Endometrium (tissue), 2 donors: ENCODE measurements at regions not wholly inside any gene's neighbourhood (a gene's known extent, or its start where the extent isn't known, plus 50 kb on each side); places are given as distances from the start of the nearest gene placed in this dataset.

Experiments
- FAIRE-seq: peaks from 2 replicates; lab custom pipeline; 2012; peaks lifted over from hg19 to GRCh38; lab: Jason Lieb, UNC
- donor health status: control.
- donor health status: control.

DNA sequence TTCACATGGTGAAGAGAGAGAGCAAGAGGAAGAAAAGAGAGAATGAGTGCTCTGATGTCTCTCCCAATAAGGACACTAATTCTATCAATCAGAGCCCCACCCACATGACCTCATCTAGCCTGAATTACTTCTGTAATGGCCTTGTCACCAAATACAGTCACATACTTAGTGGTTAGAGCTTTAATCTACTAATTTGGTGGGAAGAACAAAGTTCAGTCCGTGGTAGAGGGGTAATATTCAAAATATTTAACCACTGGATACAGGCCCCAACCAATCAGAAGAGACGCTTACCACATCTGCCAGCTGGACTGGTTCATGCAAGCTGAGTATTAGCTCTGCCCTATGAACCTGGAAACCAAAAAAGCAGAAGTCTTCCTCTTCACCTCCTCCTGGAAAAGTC lies 336.3 kb upstream of the NFE2L3 start:
- no peak for FAIRE-seq

DNA sequence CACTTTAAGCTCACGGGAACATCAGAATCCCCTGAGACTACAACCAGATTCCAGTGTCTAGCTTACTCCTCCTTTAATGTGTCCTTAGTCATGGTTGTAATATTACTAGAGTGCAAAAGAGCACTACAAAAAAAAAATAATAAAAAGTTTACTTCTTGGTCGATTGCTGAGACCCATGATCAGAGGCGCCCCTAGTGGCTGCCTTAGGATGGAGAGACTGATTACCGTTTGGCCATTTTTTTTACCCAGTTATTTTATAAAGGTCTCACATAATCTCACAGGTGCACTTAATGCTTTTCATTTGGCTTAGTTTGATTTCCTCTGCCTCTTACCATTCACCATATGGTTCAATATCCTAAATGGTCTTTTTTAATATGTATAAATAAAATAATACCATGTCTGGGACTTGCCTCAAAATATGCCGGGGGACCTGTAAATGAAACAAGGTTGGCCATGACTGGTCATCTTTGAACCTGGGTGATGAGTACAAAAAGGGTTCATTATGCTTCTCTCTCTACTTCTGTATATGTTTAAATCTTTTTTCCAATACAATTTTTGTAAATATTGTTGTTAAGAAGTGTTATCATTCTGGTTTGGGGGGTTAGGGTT lies 331.5 kb upstream of the NFE2L3 start:
- no peak for FAIRE-seq

DNA sequence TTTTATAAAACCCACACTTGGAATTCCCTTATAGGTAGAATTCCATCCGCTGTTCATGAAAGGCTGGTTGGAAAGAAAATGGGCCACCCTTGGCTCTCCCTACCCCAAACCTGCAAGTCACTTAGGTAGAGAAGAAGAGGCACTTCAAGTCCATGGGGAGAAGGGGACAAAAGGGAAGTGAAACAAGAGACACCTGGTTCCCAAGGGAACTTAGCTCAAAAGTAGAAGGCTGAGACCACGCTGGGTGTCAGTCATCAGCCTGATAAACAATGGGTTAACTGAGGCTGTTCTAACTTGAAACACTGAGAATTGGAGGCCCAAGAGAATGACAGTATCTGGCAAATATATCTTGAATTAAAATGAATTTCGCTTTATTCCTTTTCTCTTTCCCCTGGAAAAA lies 330.8 kb upstream of the NFE2L3 start:
- no peak for FAIRE-seq

DNA sequence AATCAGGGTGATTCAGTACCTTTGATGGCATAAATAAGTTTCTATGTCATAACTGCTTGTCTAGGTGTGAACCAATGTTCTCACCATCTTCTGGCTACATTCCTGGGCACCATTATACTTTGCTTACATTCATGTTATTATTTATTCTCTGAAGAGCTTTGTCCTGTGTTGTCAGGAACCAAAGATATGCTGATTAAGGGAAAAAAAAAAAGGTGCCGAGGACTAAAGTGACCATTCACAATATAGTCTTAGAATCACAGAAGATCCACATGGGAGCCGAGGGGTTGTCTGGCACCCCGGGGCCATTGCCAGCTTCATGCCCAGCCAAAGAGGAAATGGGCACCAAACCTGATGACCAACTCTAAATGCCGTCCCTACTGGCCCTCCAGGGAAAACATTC lies 329.2 kb upstream of the NFE2L3 start:
- FAIRE-seq: no peak

DNA sequence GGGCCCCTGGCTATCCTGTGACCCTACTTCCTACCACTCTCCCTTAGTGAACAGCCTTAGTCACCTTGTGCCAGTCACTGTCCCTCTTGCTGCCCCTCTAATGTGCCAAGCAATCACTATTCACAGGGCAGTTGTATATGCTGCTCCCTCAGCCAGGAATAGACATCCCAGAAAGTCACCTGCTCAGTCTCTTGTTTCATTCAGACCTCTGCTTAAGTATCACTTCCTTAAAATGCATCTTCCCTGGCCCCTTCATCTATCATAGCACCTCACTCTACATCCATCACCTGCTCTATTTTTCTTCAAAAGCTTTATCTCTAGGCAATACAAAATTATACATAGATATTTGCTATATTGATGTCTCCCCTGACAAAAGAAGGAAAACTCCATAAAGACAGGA lies 328.4 kb upstream of the NFE2L3 start:
- no peak for FAIRE-seq

DNA sequence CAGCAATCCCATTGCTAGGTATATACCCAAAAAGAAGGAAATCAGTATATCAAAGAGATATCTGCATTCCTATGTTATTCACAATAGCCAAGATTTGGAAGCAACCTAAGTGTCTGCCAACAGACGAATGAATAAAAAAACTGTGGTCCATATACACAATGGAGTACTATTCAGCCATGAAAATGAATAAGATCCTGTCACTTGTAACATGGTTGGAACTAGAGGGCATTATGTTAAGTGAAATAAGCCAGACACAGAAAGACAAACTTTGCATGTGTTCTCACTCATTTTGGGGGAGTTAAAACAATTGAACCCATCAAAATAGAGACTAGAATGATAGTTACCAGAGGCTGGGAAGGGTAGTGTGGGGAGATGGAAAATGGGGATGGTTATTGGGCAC lies 323.5 kb upstream of the NFE2L3 start:
- FAIRE-seq: no peak

DNA sequence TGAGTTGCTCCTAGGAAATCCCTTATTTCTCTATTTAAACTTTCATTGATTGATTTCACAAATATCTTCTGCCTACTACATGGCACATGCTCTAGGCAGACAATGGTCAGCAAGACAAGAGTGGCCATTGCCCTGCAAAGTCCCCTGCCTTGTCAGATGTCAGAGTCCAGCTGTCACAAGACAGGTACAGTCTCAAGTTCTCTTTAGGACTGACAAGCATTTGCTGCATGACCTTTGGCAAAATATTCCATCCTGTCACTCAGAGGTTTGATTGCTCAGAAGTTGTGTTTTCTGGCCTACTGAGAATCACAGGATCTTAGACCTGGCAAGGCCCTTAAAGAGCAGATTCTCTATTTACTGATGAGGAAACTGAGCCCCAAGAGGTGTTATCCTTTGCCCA lies 322.3 kb upstream of the NFE2L3 start:
- no peak for FAIRE-seq

DNA sequence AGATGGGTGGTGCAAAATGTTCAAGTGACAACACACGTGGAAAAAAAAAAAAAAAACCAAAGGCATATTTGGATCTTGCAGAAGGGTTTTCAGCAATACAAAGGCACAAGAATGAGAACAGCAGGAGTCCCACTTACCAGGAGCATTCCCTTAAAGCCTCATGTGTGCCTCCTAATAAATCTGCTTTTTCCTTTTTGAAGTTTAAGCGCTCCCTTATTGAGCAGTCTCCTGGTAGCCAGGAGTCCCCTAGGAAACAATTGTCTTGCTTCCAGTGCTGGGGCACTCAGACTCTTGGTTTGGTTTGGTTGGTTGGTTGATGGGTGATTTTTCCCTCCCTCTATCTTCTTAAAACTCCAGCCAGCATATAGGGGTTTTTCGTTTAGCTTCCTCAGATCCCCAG lies 321.8 kb upstream of the NFE2L3 start:
- no peak for FAIRE-seq

DNA sequence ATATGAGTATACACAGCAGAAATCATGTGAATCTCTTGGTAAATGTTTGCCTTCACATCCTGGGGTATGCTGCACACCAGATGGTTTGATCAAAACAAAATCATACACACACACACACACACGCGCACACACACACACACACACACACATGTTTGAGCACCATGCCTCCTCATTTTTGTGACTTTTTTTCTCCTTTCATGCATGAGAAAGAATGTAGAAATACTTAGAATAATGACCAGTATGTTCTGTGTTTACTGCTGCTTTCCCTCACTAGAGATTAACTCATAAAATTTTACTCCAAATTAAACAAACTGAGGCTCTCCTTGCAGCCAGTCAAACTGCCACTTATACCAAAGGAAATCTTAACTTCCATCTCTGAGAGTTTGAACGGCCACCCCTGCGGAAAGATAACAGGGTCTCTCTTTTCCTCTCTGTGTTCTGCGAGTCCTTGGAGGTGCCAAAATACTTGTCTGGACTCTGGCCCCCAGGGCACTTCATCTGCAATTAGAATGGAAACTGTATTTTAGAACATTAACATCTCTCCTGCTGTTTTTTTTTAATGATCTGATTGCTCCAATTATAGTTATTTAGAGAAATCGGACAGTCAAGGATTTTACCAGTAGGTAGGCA lies 320.8 kb upstream of the NFE2L3 start:
- peak; percentile 95 for FAIRE-seq

DNA sequence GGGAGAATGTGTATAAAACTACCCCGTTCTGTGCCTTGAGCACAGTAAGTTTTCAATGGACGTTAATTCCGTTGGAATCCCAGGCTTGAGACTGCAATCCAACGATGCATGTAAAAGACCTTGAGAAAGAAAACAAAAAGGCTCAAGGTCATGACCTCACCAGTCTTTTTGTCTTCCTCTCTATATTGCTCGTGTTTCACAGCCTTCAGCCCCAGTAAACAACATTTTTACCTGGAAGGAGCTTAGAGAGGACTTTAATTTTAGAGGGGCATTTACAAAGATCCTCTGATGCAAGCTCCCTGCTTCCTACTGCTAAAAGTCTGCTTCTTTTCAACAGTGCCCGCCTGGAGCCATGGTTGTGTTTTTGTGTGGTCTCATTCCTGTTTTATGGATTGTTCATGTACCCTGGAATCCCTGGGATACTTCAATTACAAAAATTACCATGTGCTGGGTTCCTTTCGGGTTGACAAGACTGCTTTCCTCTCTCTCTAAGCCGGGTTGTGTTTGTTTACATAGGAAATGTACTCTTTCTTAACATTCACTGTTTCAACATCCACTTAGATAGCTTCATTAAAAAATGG lies 320.1 kb upstream of the NFE2L3 start:
- FAIRE-seq: peak; percentile 60

DNA sequence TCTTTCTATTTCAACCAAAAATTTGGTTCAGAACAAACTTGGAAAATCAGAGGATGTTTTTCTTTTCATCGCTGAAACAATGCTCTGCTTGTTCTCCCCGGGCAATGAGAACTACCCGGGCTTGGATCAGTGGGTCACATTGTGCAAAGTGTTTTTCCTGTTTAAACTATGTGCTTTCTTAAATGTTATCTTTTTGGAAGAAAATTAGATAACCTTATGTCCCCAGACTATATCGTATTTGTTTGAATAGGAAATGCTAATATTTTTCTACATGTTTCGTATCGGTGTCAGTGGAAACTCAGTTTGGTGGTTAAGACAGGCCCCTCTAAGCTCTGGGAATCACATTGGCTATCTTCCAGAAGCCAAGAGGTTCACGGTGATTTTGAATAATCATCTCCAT lies 319.5 kb upstream of the NFE2L3 start:
- no peak for FAIRE-seq

DNA sequence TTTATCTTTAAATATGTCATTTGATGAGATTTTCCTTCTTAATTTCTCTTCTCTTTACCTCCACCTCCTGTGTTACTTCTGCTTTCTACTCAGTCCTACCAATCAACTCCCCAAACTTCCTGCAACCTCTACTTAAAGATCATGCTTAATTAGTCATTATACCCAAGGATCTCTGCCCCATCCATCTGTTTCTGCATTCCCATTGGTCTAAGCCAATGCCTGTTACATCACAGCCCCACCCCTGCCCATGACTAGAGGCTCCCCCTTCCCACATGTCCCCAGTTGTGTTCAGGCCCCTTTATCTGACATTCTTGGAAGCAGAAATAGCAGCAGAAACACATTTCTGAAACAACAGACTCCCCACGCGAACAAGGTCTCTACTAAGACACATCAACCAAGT lies 319.1 kb upstream of the NFE2L3 start:
- FAIRE-seq: no peak

DNA sequence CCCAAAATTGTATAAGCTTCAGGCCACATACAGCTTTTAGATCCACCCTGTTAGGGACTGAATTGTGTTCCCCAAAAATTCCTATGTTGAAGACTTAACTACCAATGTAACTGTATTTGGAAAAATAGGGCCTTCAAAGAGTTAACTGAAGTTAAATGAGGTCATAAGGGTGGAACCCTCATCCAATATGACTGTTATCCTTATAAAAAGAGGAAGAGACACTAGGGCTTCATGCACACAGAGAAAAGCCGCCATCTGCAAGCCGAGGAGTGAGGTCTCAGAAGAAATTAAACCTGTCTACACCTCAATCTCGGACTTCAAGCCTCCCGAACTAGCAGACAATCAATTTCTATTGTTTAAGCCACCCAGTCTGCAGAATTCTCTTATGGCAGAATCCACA lies 317.9 kb upstream of the NFE2L3 start:
- no peak for FAIRE-seq

DNA sequence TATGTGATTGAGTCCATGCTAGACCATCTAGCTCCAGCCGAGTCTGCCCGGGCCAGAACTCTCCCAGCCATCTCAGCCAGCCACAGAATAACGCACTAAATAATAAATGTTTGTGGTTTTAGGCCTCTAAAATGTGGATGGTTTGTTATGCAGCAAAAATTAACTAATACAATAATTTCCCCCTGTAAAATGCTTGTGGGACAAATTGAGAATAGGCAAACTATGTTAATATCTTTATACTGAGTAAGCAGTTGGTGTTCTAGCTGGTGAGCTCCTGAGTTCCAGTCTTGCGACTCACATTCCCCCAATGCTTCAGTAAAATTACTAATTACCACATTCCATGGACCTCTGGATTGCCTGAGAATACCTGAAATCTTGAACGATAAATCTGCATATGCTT lies 316.8 kb upstream of the NFE2L3 start:
- no peak for FAIRE-seq

DNA sequence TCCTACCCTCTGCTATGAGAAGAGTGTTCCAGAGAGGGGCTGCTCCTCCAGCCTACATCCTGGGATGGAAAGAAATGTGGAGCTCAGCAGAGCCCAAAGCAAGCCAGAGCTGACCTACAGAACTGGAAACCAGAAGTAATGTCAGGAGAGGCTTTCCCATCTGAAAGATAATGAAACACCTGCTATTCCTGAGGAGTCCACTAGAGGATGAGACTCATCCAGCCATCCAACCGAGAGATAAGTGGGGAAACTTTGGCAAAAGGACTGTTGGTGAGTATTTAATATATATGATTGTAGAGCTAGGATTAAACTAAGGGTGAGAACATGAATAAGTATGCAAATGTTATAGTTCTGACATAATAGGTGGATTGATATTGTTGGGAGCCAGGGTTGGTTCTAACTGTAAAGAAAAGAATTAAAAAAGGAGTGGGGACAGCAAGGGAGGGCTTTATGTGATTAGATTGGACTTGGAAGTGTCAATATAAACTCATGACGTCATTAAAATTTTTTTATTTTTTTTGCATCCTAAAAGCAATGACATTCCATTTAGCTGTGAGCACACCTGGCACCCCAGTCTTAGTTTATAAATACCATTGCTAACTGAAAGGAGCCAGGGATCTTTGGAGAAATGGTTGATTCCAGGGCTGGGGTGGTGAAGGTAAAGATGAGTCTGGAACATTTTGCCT lies 312.8 kb upstream of the NFE2L3 start:
- FAIRE-seq: no peak

DNA sequence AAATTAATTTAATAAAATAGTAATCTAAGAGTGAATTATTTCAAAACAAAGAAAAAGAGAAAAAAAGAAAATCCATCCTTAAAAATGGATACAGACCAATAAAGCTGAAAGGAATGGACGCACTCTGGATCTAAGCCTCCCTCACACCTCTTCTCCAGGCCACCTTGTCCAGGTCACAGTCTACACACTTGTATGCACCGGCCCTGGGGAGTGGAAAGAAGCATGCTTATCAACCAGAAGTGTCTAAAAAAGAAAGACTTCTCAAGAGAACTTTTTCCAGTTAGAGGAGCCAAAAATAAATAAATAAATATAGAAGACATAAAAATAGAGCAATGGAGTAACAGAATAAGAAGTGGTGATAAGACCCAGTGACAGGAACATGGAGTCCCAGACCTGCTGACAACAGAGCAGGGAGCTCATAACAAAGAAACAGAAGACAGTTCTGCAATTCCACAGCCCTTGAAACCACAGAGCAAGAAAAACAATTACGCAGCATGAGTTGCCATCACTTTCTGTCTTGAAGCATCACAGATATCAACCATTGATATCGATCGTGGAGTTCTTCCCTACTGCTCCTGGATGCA lies 311.7 kb upstream of the NFE2L3 start:
- no peak for FAIRE-seq

DNA sequence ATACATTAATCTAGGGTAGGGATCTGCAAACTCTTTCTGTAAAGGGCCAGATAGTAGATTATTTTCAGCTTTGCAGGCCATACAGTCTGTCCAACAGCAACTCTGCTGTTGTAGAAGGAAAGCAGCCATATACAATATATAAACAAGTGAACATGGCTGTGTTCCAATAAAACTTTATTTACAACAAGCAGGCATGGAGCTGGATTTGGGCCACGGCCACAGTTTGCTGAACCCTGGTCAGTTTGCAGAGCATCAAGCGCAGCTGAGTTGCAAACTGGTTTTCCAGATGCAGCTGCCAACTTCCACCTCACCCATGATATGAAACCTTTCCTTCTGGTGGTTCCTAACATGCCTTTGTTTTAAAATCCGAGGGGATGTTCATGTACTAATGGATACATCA lies 310.4 kb upstream of the NFE2L3 start:
- no peak for FAIRE-seq

DNA sequence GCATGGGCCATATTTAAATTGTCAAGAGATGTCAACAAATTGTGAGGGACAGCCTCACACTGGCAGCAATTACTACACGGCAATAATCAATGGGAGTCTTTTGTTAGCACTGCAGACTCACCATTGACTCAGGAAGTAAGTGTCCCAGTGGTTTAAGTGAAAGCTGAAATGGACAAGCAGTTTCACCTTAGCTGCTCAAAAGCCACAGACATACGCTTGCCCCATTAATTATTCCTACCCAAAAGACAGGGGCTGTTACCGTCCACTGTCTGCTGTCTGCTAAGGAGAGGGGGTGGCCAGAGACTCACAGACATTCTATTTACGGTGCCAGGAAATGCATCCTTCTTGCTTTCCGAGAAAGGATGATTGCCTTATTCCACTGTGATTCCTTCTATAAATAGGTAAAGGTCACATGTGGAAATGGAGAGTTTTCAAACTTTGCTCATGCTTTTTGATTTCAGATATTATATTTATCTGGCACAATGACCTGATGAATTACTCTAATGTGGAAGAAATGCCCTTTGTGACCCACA lies 309.7 kb upstream of the NFE2L3 start:
- FAIRE-seq: no peak

DNA sequence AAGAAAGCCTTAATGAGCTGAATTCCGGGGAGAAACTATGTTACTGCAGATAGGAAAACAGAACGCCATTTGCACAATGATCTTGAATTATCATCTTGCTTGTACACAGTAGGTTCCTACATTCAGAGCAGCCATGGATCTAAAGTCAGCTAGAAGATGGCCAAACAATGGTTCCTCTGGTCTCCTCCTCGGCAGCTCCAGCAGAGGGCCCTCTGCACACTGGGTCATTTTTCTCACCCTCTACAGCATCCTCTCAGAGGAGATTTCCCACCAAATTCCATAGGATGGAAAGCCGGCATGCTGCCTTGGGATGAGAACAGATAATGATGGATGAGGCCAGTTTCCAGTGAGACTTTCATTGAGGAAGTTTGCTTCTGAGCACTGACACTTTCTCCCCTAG lies 308.5 kb upstream of the NFE2L3 start:
- FAIRE-seq: no peak

DNA sequence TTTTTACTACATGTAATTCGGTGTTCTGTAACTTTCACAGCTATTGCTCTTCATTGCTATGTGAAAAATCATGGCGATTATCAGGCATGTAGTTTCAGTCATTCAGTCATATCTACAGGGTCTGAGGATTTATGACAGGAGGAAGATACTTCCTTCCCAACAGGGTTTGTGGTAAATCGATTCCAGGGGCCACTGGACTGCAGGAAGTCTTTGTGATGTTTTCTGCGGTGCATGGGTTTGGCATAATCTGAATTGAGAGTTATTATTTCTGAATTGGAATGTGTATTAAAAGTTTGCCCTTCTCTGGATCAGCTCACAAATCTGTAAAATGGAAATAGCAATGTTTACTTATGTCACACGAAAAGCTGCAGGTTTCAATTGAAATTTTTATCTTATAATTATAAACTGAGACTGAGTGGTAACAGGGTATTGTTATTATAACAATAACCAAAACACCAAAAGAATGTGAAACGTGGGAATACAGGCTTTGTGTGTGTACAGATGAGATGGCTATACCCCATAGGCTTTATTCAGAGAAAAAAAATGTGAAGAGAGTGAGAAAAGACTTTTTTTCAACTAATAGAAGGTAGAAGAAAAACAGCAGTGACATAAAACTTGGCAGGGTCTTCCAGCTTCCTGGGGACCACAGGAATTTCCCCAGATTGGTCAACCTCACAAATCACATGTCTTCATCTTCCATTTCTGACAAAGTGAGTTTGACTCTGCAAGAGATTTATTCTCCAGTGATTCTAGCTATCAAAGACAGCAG lies 307.7 kb upstream of the NFE2L3 start:
- no peak for FAIRE-seq

DNA sequence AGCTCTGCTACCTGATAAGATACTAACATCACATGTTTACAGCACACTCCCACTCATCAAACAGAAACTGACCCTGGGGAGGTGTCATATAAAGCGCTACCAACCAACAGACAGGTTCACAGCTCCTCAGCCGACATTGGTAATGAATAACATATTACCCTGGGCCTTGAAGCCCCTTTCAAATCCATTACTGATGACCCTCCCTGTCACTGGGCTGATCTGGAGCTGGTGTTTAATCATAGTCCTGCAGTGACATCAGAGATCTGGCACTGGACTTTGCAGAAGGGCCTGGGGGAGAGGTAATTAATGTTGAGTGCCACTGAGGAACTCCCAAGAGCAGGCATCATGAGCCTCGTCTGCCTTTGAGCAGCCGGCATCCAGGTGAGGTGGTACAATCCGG lies 306.5 kb upstream of the NFE2L3 start:
- no peak for FAIRE-seq

DNA sequence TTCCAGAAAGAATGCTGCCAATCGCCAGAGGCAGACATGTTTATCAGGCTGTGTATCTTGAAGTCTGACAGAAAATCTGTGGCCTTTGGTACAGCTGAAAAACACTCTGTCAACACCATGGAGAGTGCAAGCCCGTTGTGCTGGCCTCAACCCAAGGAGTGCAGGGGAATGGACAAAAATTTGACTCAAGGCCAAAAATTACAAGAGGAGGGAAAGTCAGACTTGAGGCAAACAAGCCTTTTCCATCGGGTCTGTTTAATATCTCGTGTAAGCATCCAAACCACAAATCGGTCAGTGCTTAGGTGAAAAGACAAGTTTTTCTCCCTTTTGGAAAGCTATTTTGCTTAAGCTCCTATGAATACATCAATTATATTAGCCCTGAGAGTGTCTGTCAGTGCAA lies 305.3 kb upstream of the NFE2L3 start:
- peak; percentile 96 for FAIRE-seq
